Sigmoid colon (tissue), 4 donors: ENCODE measurements at regions not wholly inside any gene's neighbourhood (a gene's known extent, or its start where the extent isn't known, plus 50 kb on each side); places are given as distances from the start of the nearest gene placed in this dataset.

ENCODE experiments used
- CTCF ChIP-seq, 4 experiments: fragments of 450-650 bp in 3 of 4; fragments of 200-600 bp in 1 of 4; IDR thresholded peaks; one replicate each; pipeline ENCODE4 v1.5.1; 2016 to 2019; ENCODE audit warnings: antibody characterized with exemption in 4 of 4, mild to moderate bottlenecking in 3 of 4, moderate library complexity in 2 of 4
- EP300 ChIP-seq, 4 donors: sonication (generic); formaldehyde crosslinking; IDR thresholded peaks; one replicate each; pipeline ENCODE4 v1.6.1; 2017; ENCODE audit warnings: antibody characterized with exemption in 4 of 4
- POLR2A ChIP-seq, 2 donors: fragments of 450-650 bp; IDR thresholded peaks; one replicate each; pipeline ENCODE4 v1.6.1; 2016; ENCODE audit warnings: antibody characterized with exemption in 2 of 2, mild to moderate bottlenecking in 2 of 2, moderate library complexity in 2 of 2
- POLR2AphosphoS5 ChIP-seq, 4 donors: sonication (generic); formaldehyde crosslinking; IDR thresholded peaks; one replicate each; pipeline ENCODE4 v1.6.1; 2017; ENCODE audit warnings: antibody characterized with exemption in 4 of 4

- TF ChIP-seq CTCF (IDR thresholded peaks at IDR 0.05), result no peak
- no peak for TF ChIP-seq POLR2AphosphoS5 (IDR thresholded peaks at IDR 0.05)
- TF ChIP-seq POLR2A (IDR thresholded peaks at IDR 0.05), result no peak
- TF ChIP-seq EP300 (IDR thresholded peaks at IDR 0.05), result no peak
These were observed 971.3 kb upstream of the FAM98A start for GRCh38 chr2:34570266-34570872.
